Renal cortex interstitium (tissue), 11 donors: ENCODE measurements at regions not wholly inside any gene's neighbourhood (a gene's known extent, or its start where the extent isn't known, plus 50 kb on each side); places are given as distances from the start of the nearest gene placed in this dataset.
A peak's percentile ranks its signal among the peaks of the same experiment; 100 is the strongest.

Source experiments
- DNase-seq, 11 donors: peaks; one replicate each; pipeline ENCODE4 v3.0.0-alpha.2; 2013; ENCODE audit warnings: low read depth in 9 of 11, low spot score in 4 of 11; ENCODE audit errors: extremely low read depth in 1 of 11

- no peak for DNase-seq
Measured at GRCh38 chr3:74511078-74511477, 103.4 kb downstream of the CNTN3 start.

- DNase-seq: no peak
Measured at GRCh38 chr3:74510261-74510818, 104.1 kb downstream of the CNTN3 start.

GRCh38 chr3:74507691-74508090, 106.8 kb downstream of the CNTN3 start:
- no peak for DNase-seq

GRCh38 chr3:74506246-74506645, 108.2 kb downstream of the CNTN3 start:
- peak in 1 of 11 donors; percentile 12 for DNase-seq

GRCh38 chr3:74501007-74501406, 113.5 kb downstream of the CNTN3 start:
- no peak for DNase-seq

GRCh38 chr3:74500257-74500656, 114.2 kb downstream of the CNTN3 start:
- no peak for DNase-seq

GRCh38 chr3:74491874-74492273, 122.6 kb downstream of the CNTN3 start:
- no peak for DNase-seq

GRCh38 chr3:74489050-74489792, 125.2 kb downstream of the CNTN3 start:
- DNase-seq: no peak

- DNase-seq: no peak
Measured at GRCh38 chr3:74479915-74480314, 134.5 kb downstream of the CNTN3 start.

GRCh38 chr3:74470313-74470712, 144.1 kb downstream of the CNTN3 start:
- DNase-seq: no peak

- DNase-seq: no peak
Measured at GRCh38 chr3:74469713-74470112, 144.7 kb downstream of the CNTN3 start.

GRCh38 chr3:74469151-74469550, 145.3 kb downstream of the CNTN3 start:
- no peak for DNase-seq

- no peak for DNase-seq
Measured at GRCh38 chr3:74465715-74466410, 148.6 kb downstream of the CNTN3 start.

GRCh38 chr3:74463515-74463914, 150.9 kb downstream of the CNTN3 start:
- peak in 2 of 11 donors; percentile 8 to 20 for DNase-seq

GRCh38 chr3:74456166-74456565, 158.3 kb downstream of the CNTN3 start:
- no peak for DNase-seq

GRCh38 chr3:74447221-74447620, 167.2 kb downstream of the CNTN3 start:
- peak in 1 of 11 donors; percentile 18 for DNase-seq

- DNase-seq: no peak
Measured at GRCh38 chr3:74445541-74445940, 168.9 kb downstream of the CNTN3 start.

GRCh38 chr3:74443102-74443501, 171.4 kb downstream of the CNTN3 start:
- no peak for DNase-seq

- no peak for DNase-seq
Measured at GRCh38 chr3:74442683-74443082, 171.8 kb downstream of the CNTN3 start.

- DNase-seq: no peak
Measured at GRCh38 chr3:74442068-74442467, 172.4 kb downstream of the CNTN3 start.
